ENCODE measurements at regions not wholly inside any gene's neighbourhood (a gene's known extent, or its start where the extent isn't known, plus 50 kb on each side); places are given as distances from the start of the nearest gene placed in this dataset.
A peak's percentile ranks its signal among the peaks of the same experiment; 100 is the strongest.
"Not testable (repeated sequence)": the region's sequence is repeated elsewhere in the genome, so short reads cannot be mapped to it uniquely, and the experiment has no call there.

DNA sequence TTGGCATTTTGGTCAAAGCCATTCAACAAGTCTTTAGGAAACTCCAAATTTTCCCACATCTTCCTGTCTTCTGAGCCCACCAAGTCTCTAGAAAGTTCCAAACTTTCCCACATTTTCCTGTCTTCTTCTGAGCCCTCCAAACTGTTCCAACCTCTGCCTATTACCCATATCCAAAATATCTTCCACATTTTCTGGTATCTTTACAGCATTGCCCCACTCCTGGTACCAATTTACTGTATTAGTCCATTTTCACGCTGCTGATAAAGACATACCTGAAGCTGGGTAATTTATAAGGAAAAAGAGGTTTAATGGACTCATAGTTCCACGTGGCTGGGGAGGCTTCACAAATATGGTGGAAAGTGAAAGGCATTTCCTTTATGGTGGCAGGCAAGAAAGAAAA is 56.1 kb upstream of the GABRA3 start:
- DNase-seq, result not testable (repeated sequence)

DNA sequence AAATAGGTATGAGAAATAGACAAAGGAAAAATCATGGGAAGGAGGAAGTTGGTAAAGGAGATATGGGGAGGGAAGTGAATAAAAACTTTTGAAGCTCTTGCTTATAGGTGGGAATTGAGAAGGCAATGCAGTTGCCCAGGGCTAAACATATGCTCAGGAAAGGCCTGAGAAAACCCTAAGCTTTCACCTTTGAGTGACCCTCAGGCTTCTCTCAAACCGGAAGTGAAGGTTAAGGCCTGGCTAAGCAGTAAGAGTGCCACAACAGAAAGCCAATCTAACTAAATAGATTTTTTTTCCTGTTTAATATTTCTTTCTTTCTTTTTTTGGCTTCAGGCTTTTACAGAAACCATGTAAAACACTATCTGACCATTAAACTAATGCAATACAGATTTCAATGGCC is 69.5 kb upstream of the GABRA3 start:
- DNase-seq, result no peak

DNA sequence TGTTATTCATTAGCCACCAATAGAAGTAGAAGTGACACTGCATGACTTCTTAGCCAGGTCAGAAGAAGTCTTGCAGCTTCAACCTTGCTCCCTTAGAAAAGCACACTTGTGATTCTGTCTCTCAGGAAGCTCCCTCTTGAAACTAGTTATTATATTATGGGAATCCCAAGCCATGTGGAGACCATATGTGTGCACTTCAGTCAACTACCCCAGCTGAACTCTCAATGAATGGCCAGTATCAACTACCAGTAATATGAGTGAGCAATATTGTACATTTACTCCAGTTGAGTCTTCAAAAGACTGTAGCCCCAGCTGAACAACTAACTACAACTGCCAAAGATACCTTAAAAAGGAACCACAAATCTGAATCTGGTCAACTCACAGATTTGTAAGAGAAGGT is 77.1 kb upstream of the GABRA3 start:
- no peak for DNase-seq

DNA sequence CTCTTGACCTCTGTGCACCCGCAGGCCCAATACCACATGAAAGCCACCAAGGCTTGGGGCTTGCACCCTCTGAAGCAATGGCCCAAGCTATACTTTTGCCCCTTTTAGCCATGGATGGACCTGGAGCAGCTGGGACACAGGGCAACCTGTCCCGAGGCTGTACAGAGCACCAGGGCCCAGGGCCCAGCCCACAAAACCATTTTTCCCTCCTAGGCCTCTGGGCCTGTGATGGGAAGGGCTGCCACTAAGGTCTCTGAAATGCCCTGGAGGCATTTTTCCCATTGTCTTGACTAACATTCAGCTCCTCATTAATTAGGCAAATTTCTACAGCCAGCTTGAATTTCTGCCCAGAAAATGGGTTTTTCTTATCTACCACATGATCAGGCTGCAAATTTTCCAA is 79.9 kb upstream of the GABRA3 start:
- no peak for DNase-seq

DNA sequence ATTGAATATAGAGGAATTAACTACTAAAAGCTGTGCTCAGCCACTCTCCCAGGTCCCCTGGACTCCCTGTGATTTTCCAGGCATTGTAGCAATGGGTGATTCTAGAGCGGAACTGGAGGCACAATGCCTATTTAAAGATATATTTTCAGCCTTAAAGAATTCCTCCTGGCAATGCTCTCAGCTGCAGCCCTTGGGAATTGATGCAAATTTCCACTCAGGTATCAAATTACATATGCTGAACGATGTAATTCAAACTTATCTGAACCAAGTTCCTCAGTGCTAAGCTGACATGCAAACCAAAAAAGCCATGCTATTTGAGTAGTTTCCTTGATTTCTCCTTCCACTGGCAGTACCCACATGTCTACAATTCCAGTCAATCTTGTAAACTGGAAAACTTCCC is 86.3 kb upstream of the GABRA3 start:
- peak; percentile 39 for DNase-seq

DNA sequence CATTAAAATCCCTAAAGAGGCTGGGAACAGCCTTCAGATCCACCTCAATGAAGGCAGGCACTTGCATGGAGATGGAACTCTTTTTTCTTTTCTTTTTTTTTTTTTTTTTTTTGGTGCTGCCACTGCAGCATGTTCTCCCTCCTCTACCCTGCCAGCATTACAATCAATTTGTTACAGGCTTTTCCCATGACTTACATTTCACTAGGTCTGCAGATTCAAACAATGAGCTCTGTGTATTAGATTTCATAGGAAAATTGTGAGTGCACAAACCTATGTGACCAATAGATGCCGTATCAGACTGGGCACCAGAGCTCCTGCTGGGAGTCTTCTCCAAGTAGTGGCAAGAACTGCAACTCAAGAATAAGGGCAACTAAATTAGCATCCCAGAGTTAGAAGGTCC is 63.8 kb upstream of the GABRQ start:
- DNase-seq, result no peak

DNA sequence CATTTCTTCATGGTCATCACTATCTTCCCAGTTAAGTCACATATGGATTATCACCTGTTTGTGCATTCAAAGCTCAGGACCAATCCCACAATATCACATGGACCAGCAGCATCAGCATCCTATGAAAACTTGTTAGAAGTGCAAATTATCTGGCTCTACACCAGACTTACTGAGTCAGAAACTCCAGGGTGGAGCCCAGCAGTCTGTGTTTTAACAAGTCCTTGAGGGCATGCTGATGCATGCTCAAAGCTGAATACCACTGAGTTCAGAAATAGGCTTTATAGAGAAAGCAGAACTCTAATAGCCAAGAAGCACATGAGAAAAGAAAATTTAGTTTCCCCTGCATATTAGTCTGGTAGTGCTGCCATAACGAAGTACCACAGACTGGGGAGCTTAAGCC is 62.4 kb upstream of the GABRQ start:
- no peak for DNase-seq

DNA sequence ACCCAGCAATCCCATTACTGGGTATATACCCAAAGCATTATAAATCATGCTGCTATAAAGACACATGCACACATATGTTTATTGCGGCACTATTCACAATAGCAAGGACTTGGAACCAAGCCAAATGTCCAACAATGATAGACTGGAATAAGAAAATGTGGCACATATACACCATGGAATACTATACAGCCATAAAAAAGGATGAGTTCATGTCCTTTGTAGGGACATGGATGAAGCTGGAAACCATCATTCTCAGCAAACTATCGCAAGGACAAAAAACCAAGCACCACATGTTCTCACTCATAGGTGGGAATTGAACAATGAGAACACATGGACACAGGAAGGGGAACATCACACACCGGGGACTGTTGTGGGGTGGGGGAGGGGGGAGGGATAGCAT is 50.2 kb upstream of the GABRQ start:
- DNase-seq, result not testable (repeated sequence)

All from skin of body (tissue), 1 donor.